Endothelial cell of umbilical vein (primary cell): ENCODE measurements at regions not wholly inside any gene's neighbourhood (a gene's known extent, or its start where the extent isn't known, plus 50 kb on each side); places are given as distances from the start of the nearest gene placed in this dataset.

Experiments
- EZH2 ChIP-seq: IDR thresholded peaks from 2 replicates; pipeline ENCODE4 v1.6.1; 2012; ENCODE audit warnings: borderline replicate concordance, low read depth, mild to moderate bottlenecking, moderate library complexity, low read length, inconsistent platforms; ENCODE audit not compliant: severe bottlenecking
- FOS ChIP-seq: IDR thresholded peaks from 2 replicates; pipeline ENCODE4 v1.6.1; 2011; ENCODE audit warnings: mild to moderate bottlenecking, low read length, moderate library complexity, borderline replicate concordance; ENCODE audit not compliant: insufficient read depth
- GATA2 ChIP-seq: IDR thresholded peaks from 2 replicates; pipeline ENCODE4 v1.7.0; 2011; ENCODE audit warnings: low read depth, mild to moderate bottlenecking, moderate library complexity, mixed read lengths, low read length; ENCODE audit not compliant: insufficient read length, insufficient read depth
- JUN ChIP-seq: IDR thresholded peaks from 2 replicates; pipeline ENCODE4 v1.6.1; 2011; ENCODE audit warnings: borderline replicate concordance, low read depth; ENCODE audit not compliant: insufficient read length, insufficient read depth
- MAX ChIP-seq: IDR thresholded peaks from 2 replicates; pipeline ENCODE4 v1.6.1; 2011; ENCODE audit not compliant: insufficient read depth, insufficient read length
- MYC ChIP-seq: IDR thresholded peaks from one replicate; pipeline ENCODE4 v1.6.1; 2011; ENCODE audit warnings: mild to moderate bottlenecking, low read depth, low read length
- POLR2A ChIP-seq: IDR thresholded peaks from 2 replicates; pipeline ENCODE4 v1.6.1; 2012; ENCODE audit warnings: low read depth, mild to moderate bottlenecking, control low read depth, low read length
- POLR2AphosphoS5 ChIP-seq: IDR thresholded peaks from 2 replicates; pipeline ENCODE4 v1.6.1; 2012; ENCODE audit warnings: low read depth, mild to moderate bottlenecking, control low read depth, low read length, moderate library complexity; ENCODE audit not compliant: insufficient read depth
- TF ChIP-seq, protein P1 (sequence below), 2 donors: IDR thresholded peaks; 1 replicate in 1 of 2; 2 replicates in 1 of 2; pipeline ENCODE4 v1.5.1; 2011; ENCODE audit warnings: low read length in 2 of 2, mild to moderate bottlenecking in 2 of 2, moderate library complexity in 2 of 2, control low read depth in 1 of 2, inconsistent platforms in 1 of 2, low read depth in 1 of 2; ENCODE audit not compliant: insufficient read depth in 1 of 2; ENCODE audit errors: extremely low read depth in 1 of 2

DNA sequence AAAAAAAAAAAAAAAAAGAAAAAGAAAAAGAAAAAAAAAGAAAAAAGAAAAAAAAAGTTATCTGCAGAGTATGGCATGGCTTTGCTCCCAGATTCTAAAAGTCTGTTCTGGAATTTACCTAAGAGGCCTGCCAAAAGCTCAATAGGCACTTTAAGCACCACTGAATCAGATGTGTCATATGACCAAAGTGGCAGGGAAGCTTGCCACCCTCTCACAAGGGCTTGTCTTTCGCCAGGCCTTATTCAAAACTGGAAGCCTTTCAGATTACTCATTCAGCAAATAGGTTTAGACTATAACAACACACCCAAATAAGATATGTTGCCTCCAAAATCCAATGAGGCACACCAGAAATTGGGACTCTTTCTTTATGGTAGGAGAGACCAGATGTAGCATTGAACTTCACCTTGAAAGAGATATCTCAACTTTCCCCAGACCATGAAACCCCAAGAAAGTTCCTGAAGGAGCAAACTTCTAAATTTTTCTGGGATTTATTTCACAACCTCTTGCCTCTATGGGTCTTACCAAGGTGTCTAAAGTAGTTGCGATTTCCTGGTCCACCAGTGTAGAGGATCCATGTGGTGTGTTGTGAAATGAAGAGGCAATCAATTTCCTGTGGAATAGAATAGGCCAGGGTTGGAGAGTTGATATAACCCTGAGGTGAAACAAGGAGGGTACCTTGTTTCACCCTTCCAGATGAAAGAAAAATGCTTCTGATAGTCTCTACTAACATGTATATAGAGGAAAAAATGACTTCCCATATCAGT, 218.8 kb downstream of the DAD1 start:
- TF ChIP-seq POLR2AphosphoS5 (no peak), EZH2 (no peak), POLR2A (no peak), JUN (no peak), MAX (no peak), MYC (no peak), GATA2 (no peak), FOS (no peak)
- TF ChIP-seq, protein P1, sequence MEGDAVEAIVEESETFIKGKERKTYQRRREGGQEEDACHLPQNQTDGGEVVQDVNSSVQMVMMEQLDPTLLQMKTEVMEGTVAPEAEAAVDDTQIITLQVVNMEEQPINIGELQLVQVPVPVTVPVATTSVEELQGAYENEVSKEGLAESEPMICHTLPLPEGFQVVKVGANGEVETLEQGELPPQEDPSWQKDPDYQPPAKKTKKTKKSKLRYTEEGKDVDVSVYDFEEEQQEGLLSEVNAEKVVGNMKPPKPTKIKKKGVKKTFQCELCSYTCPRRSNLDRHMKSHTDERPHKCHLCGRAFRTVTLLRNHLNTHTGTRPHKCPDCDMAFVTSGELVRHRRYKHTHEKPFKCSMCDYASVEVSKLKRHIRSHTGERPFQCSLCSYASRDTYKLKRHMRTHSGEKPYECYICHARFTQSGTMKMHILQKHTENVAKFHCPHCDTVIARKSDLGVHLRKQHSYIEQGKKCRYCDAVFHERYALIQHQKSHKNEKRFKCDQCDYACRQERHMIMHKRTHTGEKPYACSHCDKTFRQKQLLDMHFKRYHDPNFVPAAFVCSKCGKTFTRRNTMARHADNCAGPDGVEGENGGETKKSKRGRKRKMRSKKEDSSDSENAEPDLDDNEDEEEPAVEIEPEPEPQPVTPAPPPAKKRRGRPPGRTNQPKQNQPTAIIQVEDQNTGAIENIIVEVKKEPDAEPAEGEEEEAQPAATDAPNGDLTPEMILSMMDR (IDR thresholded peaks at IDR 0.05; ENCODE audit: extremely low read depth in 1 of 2, insufficient read depth in 1 of 2, low read depth in 1 of 2, low read length in 2 of 2), result no peak
